GM19239 (cell line): ENCODE measurements at regions not wholly inside any gene's neighbourhood (a gene's known extent, or its start where the extent isn't known, plus 50 kb on each side); places are given as distances from the start of the nearest gene placed in this dataset.
"Not testable (repeated sequence)": the region's sequence is repeated elsewhere in the genome, so short reads cannot be mapped to it uniquely, and the experiment has no call there.

Source experiments
- DNase-seq: peaks from one replicate; pipeline ENCODE4 v3.0.0; 2011; ENCODE audit warnings: low spot score; ENCODE audit not compliant: insufficient read length
- FAIRE-seq: peaks from 2 replicates; lab custom pipeline; 2011; peaks lifted over from hg19 to GRCh38; lab: Jason Lieb, UNC

- FAIRE-seq, result no peak
Observed at GRCh38 chr6:84314377-84314898, 87.0 kb upstream of the CEP162 start.

GRCh38 chr6:84309336-84309735 is 81.9 kb upstream of the CEP162 start:
- FAIRE-seq (no peak), DNase-seq (no peak)

More at GRCh38 chr6:84314377-84314898, 87.0 kb upstream of the CEP162 start:
- DNase-seq, result no peak

GRCh38 chr6:84304881-84305280 is 77.4 kb upstream of the CEP162 start:
- DNase-seq (no peak), FAIRE-seq (no peak)

GRCh38 chr6:84291033-84291432 is 63.6 kb upstream of the CEP162 start:
- not testable (repeated sequence) for DNase-seq, FAIRE-seq

GRCh38 chr6:84284428-84285049 is 57.1 kb upstream of the CEP162 start:
- no peak for DNase-seq
- FAIRE-seq, result peak; percentile 51

GRCh38 chr6:84282550-84282949 is 55.1 kb upstream of the CEP162 start:
- FAIRE-seq, result no peak
- DNase-seq, result no peak

GRCh38 chr6:84280639-84281038 is 53.2 kb upstream of the CEP162 start:
- DNase-seq (no peak), FAIRE-seq (no peak)

GRCh38 chr6:84280030-84280429 is 52.6 kb upstream of the CEP162 start:
- no peak for FAIRE-seq
- DNase-seq, result no peak

- no peak for DNase-seq
- no peak for FAIRE-seq
Observed at GRCh38 chr6:84278321-84278998, 51.0 kb upstream of the CEP162 start.
